Pancreas (tissue), 10 donors: ENCODE measurements at regions not wholly inside any gene's neighbourhood (a gene's known extent, or its start where the extent isn't known, plus 50 kb on each side); places are given as distances from the start of the nearest gene placed in this dataset.

Source experiments
- ATAC-seq, 4 donors: fragments of 200-7000 bp; cut with Tn5 transposase; one replicate each; pipeline versions ENCODE4 v1.8.0 to v1.9.1; 2020; ENCODE audit warnings: mild to moderate bottlenecking in 4 of 4, moderate library complexity in 4 of 4
- DNase-seq, 6 donors: peaks; one replicate each; pipeline ENCODE4 v3.0.0-alpha.2; 2020
- FAIRE-seq: peaks from 2 replicates; lab custom pipeline; 2012; peaks lifted over from hg19 to GRCh38; lab: Jason Lieb, UNC
- H3K27ac ChIP-seq, 4 donors: fragments of 200-600 bp; sonication (generic); 1 replicate in 3 of 4; 2 replicates in 1 of 4; pipeline versions ENCODE4 v1.5.0 to v1.8.0; 2020
- H3K27me3 ChIP-seq, 4 donors: fragments of 200-600 bp; one replicate each; pipeline ENCODE4 v1.8.0; 2021
- H3K36me3 ChIP-seq, 3 donors: fragments of 200-600 bp; sonication (generic) in 1 of 3; one replicate each; pipeline versions ENCODE4 v1.5.0 to v1.8.0; 2020 to 2021
- H3K4me1 ChIP-seq, 3 donors: fragments of 200-600 bp; one replicate each; pipeline ENCODE4 v1.8.0; 2021
- H3K4me3 ChIP-seq, 4 donors: fragments of 200-600 bp; sonication (generic) in 2 of 4; one replicate each; pipeline versions ENCODE4 v1.5.0 to v1.8.0; 2020 to 2021
- H3K9me3 ChIP-seq, 4 donors: fragments of 200-600 bp; one replicate each; pipeline ENCODE4 v1.8.0; 2021
- CTCF ChIP-seq, 4 donors: fragments of 200-600 bp; sonication (generic) in 3 of 4; IDR thresholded peaks; one replicate each; pipeline versions ENCODE4 v1.5.0 to v1.8.0; 2021; ENCODE audit warnings: antibody characterized with exemption in 4 of 4
- WGBS, 2 donors: extraction: QIAGEN DNeasy Blood & Tissue Kit; methylation state at CpG; one replicate each; pipeline ENCODE4 v1.1.7; 2013; 5-methylcytosine and 5-hydroxymethylcytosine counted together
- intact Hi-C, 3 donors: fragments of 100-400 bp; cut with DNase I; formaldehyde crosslinking; loops; one replicate each; pipeline versions ENCODE4 v1.11.1 to v1.14.2; 2022
- donor health status: healthy with polysubstance abuse.
- donor health status: DM: no; HTN: no; CAD: no; lungs with moderate emphysema.
- donor health status: DM: no; HTN: no; CAD: no.
- donor health status: control.
- donor health status: control.
- donor health status: Bipolar disorder and iron deficiency.
- donor health status: DM: yes; HTN: yes; CAD: no.
- donor health status: DM: no; HTN: no; CAD: no.
- donor health status: DM: no; HTN: no; CAD: no.
- donor health status: DM: yes; HTN: yes; CAD: no.

DNA sequence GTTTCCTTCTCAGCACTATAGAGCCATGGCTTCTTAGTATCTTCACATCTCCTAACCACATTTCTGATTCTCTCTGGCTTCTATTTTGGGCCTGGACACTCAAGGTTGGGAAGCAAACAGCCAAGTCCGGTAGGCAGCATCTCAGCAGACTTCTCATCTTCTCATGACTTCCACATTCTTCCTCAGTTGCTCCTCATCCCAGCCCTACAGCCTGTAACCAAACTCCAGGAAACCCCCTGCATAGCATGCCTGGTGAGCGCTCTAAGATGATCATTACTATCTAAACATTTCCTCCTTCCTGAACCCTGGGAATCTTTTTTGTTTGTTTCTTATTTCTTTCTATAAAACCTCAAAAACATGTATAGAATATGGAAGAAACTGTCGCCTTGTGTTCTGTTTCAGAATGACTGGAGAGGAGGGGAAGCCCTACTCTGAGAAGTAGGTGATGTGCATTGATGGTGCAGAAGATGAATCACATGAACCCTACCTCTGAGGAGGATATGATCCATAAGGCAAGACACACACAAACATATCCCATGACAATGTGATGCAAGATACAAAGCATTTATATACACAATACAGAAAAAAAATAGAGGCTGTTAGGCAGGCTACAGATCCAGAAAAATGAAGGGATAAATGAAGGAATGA is 219.8 kb upstream of the GYPA start:
- H3K4me1 ChIP-seq: no peaks in the 10 kb centered on the region
- FAIRE-seq: no peak
- no peak for DNase-seq
- no peak overlapping the region for H3K4me3 ChIP-seq
- no peaks in the 10 kb centered on the region for H3K36me3 ChIP-seq
- 81 to 82% methylated on average over 3 of the region's 3 CpGs for WGBS, 2 donors
- no peaks in the 10 kb centered on the region for H3K27me3 ChIP-seq
- ATAC-seq: no peak
- no peak overlapping the region for H3K27ac ChIP-seq
- intact Hi-C loops: no loop called here
- H3K9me3 ChIP-seq: no peaks in the 10 kb centered on the region
- no peak for TF ChIP-seq CTCF (IDR thresholded peaks at IDR 0.05)

GRCh38 chr4:144362366-144362765 is 221.8 kb upstream of the GYPA start:
- H3K4me3 ChIP-seq: no peak overlapping the region
- FAIRE-seq: no peak
- no peaks in the 10 kb centered on the region for H3K27me3 ChIP-seq
- no peaks in the 10 kb centered on the region for H3K9me3 ChIP-seq
- no peaks in the 10 kb centered on the region for H3K36me3 ChIP-seq
- ATAC-seq: no peak
- H3K4me1 ChIP-seq: no peaks in the 10 kb centered on the region
- DNase-seq: no peak
- H3K27ac ChIP-seq: no peak overlapping the region
- intact Hi-C loops: no loop called here
- no peak for TF ChIP-seq CTCF (IDR thresholded peaks at IDR 0.05)

GRCh38 chr4:144363890-144364289 is 223.4 kb upstream of the GYPA start:
- H3K36me3 ChIP-seq: no peaks in the 10 kb centered on the region

GRCh38 chr4:144366425-144366824 is 225.9 kb upstream of the GYPA start:
- H3K9me3 ChIP-seq: no peaks in the 10 kb centered on the region
- DNase-seq (no peak), ATAC-seq (no peak), FAIRE-seq (no peak)
- intact Hi-C loops: no loop called here
- 73 to 89% methylated on average over 1 of the region's 1 CpG for WGBS, 2 donors
- H3K4me1 ChIP-seq: no peaks in the 10 kb centered on the region
- no peaks in the 10 kb centered on the region for H3K27me3 ChIP-seq
- no peak overlapping the region for H3K4me3 ChIP-seq
- no peak overlapping the region for H3K27ac ChIP-seq
- H3K36me3 ChIP-seq: no peaks in the 10 kb centered on the region
- no peak for TF ChIP-seq CTCF (IDR thresholded peaks at IDR 0.05)

More at GRCh38 chr4:144363890-144364289, 223.4 kb upstream of the GYPA start:
- TF ChIP-seq CTCF (IDR thresholded peaks at IDR 0.05): no peak
- no peaks in the 10 kb centered on the region for H3K27me3 ChIP-seq
- FAIRE-seq (no peak), ATAC-seq (no peak), DNase-seq (no peak)
- 60 to 82% methylated on average over 1 of the region's 1 CpG for WGBS, 2 donors
- H3K9me3 ChIP-seq: no peaks in the 10 kb centered on the region
- no peak overlapping the region for H3K27ac ChIP-seq
- intact Hi-C loops: no loop called here
- no peaks in the 10 kb centered on the region for H3K4me1 ChIP-seq
- no peak overlapping the region for H3K4me3 ChIP-seq

GRCh38 chr4:144371485-144371884 is 231.0 kb upstream of the GYPA start:
- no peak for FAIRE-seq
- no peak overlapping the region for H3K4me3 ChIP-seq
- ATAC-seq: no peak
- H3K9me3 ChIP-seq: no peaks in the 10 kb centered on the region
- H3K27ac ChIP-seq: no peak overlapping the region
- intact Hi-C loops: no loop called here
- TF ChIP-seq CTCF (IDR thresholded peaks at IDR 0.05): no peak
- no peaks in the 10 kb centered on the region for H3K27me3 ChIP-seq
- no peaks in the 10 kb centered on the region for H3K4me1 ChIP-seq
- no peak for DNase-seq
- H3K36me3 ChIP-seq: no peaks in the 10 kb centered on the region
